GM12892 (cell line): ENCODE measurements at regions not wholly inside any gene's neighbourhood (a gene's known extent, or its start where the extent isn't known, plus 50 kb on each side); places are given as distances from the start of the nearest gene placed in this dataset.

Experiments
- DNase-seq: peaks from one replicate; pipeline ENCODE4 v3.0.0; 2011; ENCODE audit not compliant: insufficient read length
- FAIRE-seq: peaks from 2 replicates; lab custom pipeline; 2011; peaks lifted over from hg19 to GRCh38; lab: Jason Lieb, UNC
- POLR2A ChIP-seq: IDR thresholded peaks from 2 replicates; pipeline ENCODE4 v1.6.1; 2011; ENCODE audit warnings: low read depth, low read length, control low read depth
- POLR2AphosphoS5 ChIP-seq: IDR thresholded peaks from 2 replicates; pipeline ENCODE4 v1.6.1; 2011; ENCODE audit warnings: low read depth, low read length, control low read depth
- TAF1 ChIP-seq: IDR thresholded peaks from 2 replicates; pipeline ENCODE4 v1.6.1; 2011; ENCODE audit warnings: low read depth, mild to moderate bottlenecking, control low read depth, low read length, borderline replicate concordance

- FAIRE-seq = no peak
- DNase-seq = no peak
- TF ChIP-seq POLR2A (no peak), POLR2AphosphoS5 (no peak), TAF1 (no peak)
Observed at GRCh38 chr12:87772401-87772800, 256.8 kb downstream of the C12orf50 start.

GRCh38 chr12:87768501-87769287 is 260.5 kb downstream of the C12orf50 start:
- FAIRE-seq = no peak
- no peak for DNase-seq
- TF ChIP-seq TAF1 (no peak), POLR2A (no peak), POLR2AphosphoS5 (no peak)

- DNase-seq (no peak), FAIRE-seq (no peak)
- no peak for TF ChIP-seq POLR2A
- TF ChIP-seq TAF1 = no peak
- no peak for TF ChIP-seq POLR2AphosphoS5
Observed at GRCh38 chr12:87766044-87766443, 263.2 kb downstream of the C12orf50 start.

GRCh38 chr12:87760943-87761342 is 268.3 kb downstream of the C12orf50 start:
- TF ChIP-seq TAF1 (no peak), POLR2AphosphoS5 (no peak), POLR2A (no peak)
- no peak for FAIRE-seq
- DNase-seq = no peak

GRCh38 chr12:87758271-87758670 is 270.9 kb downstream of the C12orf50 start:
- no peak for TF ChIP-seq POLR2AphosphoS5
- no peak for TF ChIP-seq TAF1
- no peak for TF ChIP-seq POLR2A
- DNase-seq (no peak), FAIRE-seq (no peak)

- DNase-seq (no peak), FAIRE-seq (no peak)
- no peak for TF ChIP-seq POLR2A
- no peak for TF ChIP-seq POLR2AphosphoS5
- no peak for TF ChIP-seq TAF1
Observed at GRCh38 chr12:87756721-87757120, 272.5 kb downstream of the C12orf50 start.

GRCh38 chr12:87756111-87756510 is 273.1 kb downstream of the C12orf50 start:
- FAIRE-seq (no peak), DNase-seq (no peak)
- TF ChIP-seq POLR2A = no peak
- TF ChIP-seq POLR2AphosphoS5 = no peak
- TF ChIP-seq TAF1 = no peak

- TF ChIP-seq TAF1 = no peak
- no peak for TF ChIP-seq POLR2AphosphoS5
- no peak for TF ChIP-seq POLR2A
- no peak for FAIRE-seq
Observed at GRCh38 chr12:87728931-87729593, 300.1 kb downstream of the C12orf50 start.

GRCh38 chr12:87720967-87721366 is 308.2 kb downstream of the C12orf50 start:
- FAIRE-seq (no peak), DNase-seq (no peak)
- TF ChIP-seq POLR2A = no peak
- no peak for TF ChIP-seq TAF1
- no peak for TF ChIP-seq POLR2AphosphoS5

More at GRCh38 chr12:87728931-87729593, 300.1 kb downstream of the C12orf50 start:
- DNase-seq = no peak

- no peak for FAIRE-seq
Observed at GRCh38 chr12:87704374-87704773, 324.8 kb downstream of the C12orf50 start.

GRCh38 chr12:87690236-87690810 is 338.9 kb downstream of the C12orf50 start:
- TF ChIP-seq POLR2AphosphoS5 (no peak), POLR2A (no peak), TAF1 (no peak)
- FAIRE-seq (no peak), DNase-seq (no peak)

More at GRCh38 chr12:87704374-87704773, 324.8 kb downstream of the C12orf50 start:
- TF ChIP-seq POLR2A (no peak), POLR2AphosphoS5 (no peak), TAF1 (no peak)
- no peak for DNase-seq

- FAIRE-seq = no peak
- no peak for DNase-seq
- no peak for TF ChIP-seq TAF1
- TF ChIP-seq POLR2AphosphoS5 = no peak
- TF ChIP-seq POLR2A = no peak
Observed at GRCh38 chr12:87689196-87689595, 340.0 kb downstream of the C12orf50 start.
